Tibial nerve (tissue), 4 donors: ENCODE measurements at regions not wholly inside any gene's neighbourhood (a gene's known extent, or its start where the extent isn't known, plus 50 kb on each side); places are given as distances from the start of the nearest gene placed in this dataset.

Experiments
- DNase-seq, 2 donors: peaks; one replicate each; pipeline ENCODE4 v3.0.0-alpha.2; 2019; ENCODE audit warnings: low spot score in 2 of 2
- H3K27ac ChIP-seq, 4 donors: fragments of 200-600 bp; sonication (generic) in 3 of 4; one replicate each; pipeline ENCODE4 v1.5.1; 2017 to 2019; ENCODE audit warnings: mild to moderate bottlenecking in 1 of 4
- H3K27me3 ChIP-seq, 2 donors: fragments of 200-600 bp; sonication (generic) in 1 of 2; one replicate each; pipeline versions ENCODE4 v1.5.1 to v1.6.0; 2017 to 2019
- H3K36me3 ChIP-seq, 3 donors: fragments of 200-600 bp; sonication (generic); one replicate each; pipeline ENCODE4 v1.5.1; 2018 to 2019
- H3K4me1 ChIP-seq, 4 donors: fragments of 200-600 bp; sonication (generic) in 3 of 4; one replicate each; pipeline ENCODE4 v1.5.1; 2017 to 2019
- H3K4me3 ChIP-seq, 4 donors: fragments of 200-600 bp; sonication (generic) in 3 of 4; one replicate each; pipeline ENCODE4 v1.5.1; 2017 to 2019; ENCODE audit warnings: mild to moderate bottlenecking in 1 of 4, moderate library complexity in 1 of 4
- H3K9me3 ChIP-seq, 4 donors: fragments of 200-600 bp; sonication (generic) in 3 of 4; one replicate each; pipeline ENCODE4 v1.5.1; 2017 to 2019
- EP300 ChIP-seq, 2 donors: sonication (generic); formaldehyde crosslinking; IDR thresholded peaks; one replicate each; pipeline ENCODE4 v1.6.1; 2017; ENCODE audit warnings: antibody characterized with exemption in 2 of 2, mild to moderate bottlenecking in 1 of 2
- POLR2A ChIP-seq, 2 donors: fragments of 450-650 bp; IDR thresholded peaks; one replicate each; pipeline ENCODE4 v1.6.1; 2017; ENCODE audit warnings: antibody characterized with exemption in 2 of 2, mild to moderate bottlenecking in 2 of 2, moderate library complexity in 2 of 2
- WGBS, 2 donors: methylation state at CpG; one replicate each; pipeline ENCODE4 v1.1.5; 2018; 5-methylcytosine and 5-hydroxymethylcytosine counted together
- TF ChIP-seq, protein P1 (sequence below), 5 experiments: fragments of 200-600 bp in 3 of 5; fragments of 450-650 bp in 2 of 5; sonication (generic) in 3 of 5; IDR thresholded peaks; one replicate each; pipeline ENCODE4 v1.5.1; 2016 to 2019; ENCODE audit warnings: antibody characterized with exemption in 5 of 5, mild to moderate bottlenecking in 3 of 5, moderate library complexity in 2 of 5

GRCh38 chr12:86521870-86522269, 265.7 kb upstream of the MGAT4C start:
- 75 to 82% methylated on average over 1 of the region's 1 CpG for WGBS, 2 donors
- no peaks in the 10 kb centered on the region for H3K27me3 ChIP-seq
- TF ChIP-seq, protein P1, sequence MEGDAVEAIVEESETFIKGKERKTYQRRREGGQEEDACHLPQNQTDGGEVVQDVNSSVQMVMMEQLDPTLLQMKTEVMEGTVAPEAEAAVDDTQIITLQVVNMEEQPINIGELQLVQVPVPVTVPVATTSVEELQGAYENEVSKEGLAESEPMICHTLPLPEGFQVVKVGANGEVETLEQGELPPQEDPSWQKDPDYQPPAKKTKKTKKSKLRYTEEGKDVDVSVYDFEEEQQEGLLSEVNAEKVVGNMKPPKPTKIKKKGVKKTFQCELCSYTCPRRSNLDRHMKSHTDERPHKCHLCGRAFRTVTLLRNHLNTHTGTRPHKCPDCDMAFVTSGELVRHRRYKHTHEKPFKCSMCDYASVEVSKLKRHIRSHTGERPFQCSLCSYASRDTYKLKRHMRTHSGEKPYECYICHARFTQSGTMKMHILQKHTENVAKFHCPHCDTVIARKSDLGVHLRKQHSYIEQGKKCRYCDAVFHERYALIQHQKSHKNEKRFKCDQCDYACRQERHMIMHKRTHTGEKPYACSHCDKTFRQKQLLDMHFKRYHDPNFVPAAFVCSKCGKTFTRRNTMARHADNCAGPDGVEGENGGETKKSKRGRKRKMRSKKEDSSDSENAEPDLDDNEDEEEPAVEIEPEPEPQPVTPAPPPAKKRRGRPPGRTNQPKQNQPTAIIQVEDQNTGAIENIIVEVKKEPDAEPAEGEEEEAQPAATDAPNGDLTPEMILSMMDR (IDR thresholded peaks at IDR 0.05) = no peak
- TF ChIP-seq EP300 (IDR thresholded peaks at IDR 0.05) = no peak
- no peak for TF ChIP-seq POLR2A (IDR thresholded peaks at IDR 0.05)
- no peaks in the 10 kb centered on the region for H3K36me3 ChIP-seq
- peaks cover 0 to 26% (median 4%) of the 10 kb centered on the region in 4 donors for H3K9me3 ChIP-seq
- H3K4me3 ChIP-seq = no peak overlapping the region
- no peaks in the 10 kb centered on the region for H3K4me1 ChIP-seq
- DNase-seq = no peak
- H3K27ac ChIP-seq = no peak overlapping the region

DNA sequence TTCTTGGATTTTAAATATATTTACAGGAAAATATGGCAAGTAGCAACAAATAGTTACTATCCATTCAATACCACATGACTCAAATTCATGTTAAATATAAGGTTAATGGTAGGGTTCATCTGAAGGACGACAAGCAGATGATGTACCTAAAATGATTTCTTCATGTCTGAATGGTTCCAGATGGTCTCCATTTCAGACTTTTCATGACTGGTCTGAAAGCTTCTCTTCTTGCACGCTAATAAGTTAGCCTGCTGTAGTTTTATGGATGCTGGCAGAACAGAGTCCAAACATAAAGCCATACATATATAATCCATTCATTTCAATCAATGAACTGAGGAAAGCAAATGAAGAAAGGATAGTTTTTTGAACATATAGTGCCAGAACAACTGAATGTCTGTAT, 257.0 kb upstream of the MGAT4C start:
- TF ChIP-seq EP300 (IDR thresholded peaks at IDR 0.05) (no peak), POLR2A (IDR thresholded peaks at IDR 0.05) (no peak)
- TF ChIP-seq, protein P1 (IDR thresholded peaks at IDR 0.05) = no peak
- Histone ChIP-seq H3K27me3 (no peaks in the 10 kb centered on the region), H3K9me3 (no peaks in the 10 kb centered on the region), H3K27ac (peak overlapping the region in 1 of 4 donors; percentile 56), H3K4me1 (peaks cover 0 to 5% (median 0%) of the 10 kb centered on the region in 4 donors), H3K4me3 (peak overlapping the region in 1 of 4 donors; percentile 4), H3K36me3 (no peaks in the 10 kb centered on the region)
- 51 to 54% methylated on average over 2 of the region's 2 CpGs for WGBS, 2 donors
- no peak for DNase-seq

DNA sequence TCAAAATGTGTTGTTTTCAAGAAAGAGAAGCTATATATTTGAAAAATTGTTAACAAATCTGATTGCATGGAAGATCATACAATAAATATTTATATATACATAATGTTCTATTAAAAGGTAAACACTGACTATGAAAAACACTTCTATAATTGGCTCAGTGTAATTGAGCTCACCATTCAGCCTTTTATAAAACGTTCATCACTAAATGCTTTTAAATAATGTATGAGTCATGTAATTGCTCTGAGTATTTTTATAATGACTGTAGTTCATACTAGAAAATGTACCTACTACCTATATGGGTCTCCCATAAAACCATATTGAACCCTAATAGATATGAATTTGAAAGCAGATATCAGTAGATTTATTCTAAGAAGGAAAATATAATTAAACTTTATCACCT, 240.4 kb upstream of the MGAT4C start:
- no peak for TF ChIP-seq EP300 (IDR thresholded peaks at IDR 0.05)
- TF ChIP-seq, protein P1 (IDR thresholded peaks at IDR 0.05) = no peak
- TF ChIP-seq POLR2A (IDR thresholded peaks at IDR 0.05) = no peak
- Histone ChIP-seq H3K27ac (no peak overlapping the region), H3K4me1 (no peaks in the 10 kb centered on the region), H3K4me3 (no peak overlapping the region), H3K9me3 (peaks cover 0 to 5% (median 0%) of the 10 kb centered on the region in 4 donors), H3K27me3 (no peaks in the 10 kb centered on the region), H3K36me3 (no peaks in the 10 kb centered on the region)
- DNase-seq = no peak
- WGBS, 2 donors = 21 to 27% methylated on average over 1 of the region's 1 CpG

DNA sequence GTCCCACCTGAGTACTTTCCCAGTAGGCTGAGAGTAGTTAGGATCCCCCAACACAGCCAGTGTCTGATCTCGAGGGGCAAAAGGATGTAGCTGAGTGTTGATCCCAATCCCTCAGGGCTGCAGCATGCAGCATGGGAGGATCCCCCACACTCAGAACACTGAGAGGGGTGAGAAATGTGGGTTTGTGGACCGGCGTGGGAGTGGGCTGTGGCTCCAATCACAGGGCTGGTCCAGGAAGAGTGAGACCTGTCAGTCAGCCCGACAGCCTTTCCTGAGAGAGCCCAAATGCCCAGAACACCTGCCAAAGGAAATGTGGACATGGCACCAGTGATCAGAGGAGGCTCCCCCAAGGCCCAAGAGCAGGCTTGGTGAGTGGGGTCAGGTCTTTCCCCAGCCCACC, 228.3 kb upstream of the MGAT4C start:
- H3K36me3 ChIP-seq = no peaks in the 10 kb centered on the region
- WGBS, 2 donors = 89 to 94% methylated on average over 4 of the region's 4 CpGs
- TF ChIP-seq, protein P1 (IDR thresholded peaks at IDR 0.05) = no peak
- no peak for TF ChIP-seq EP300 (IDR thresholded peaks at IDR 0.05)
- TF ChIP-seq POLR2A (IDR thresholded peaks at IDR 0.05) = no peak
- H3K27me3 ChIP-seq = no peaks in the 10 kb centered on the region
- no peak for DNase-seq
- no peak overlapping the region for H3K4me3 ChIP-seq
- H3K4me1 ChIP-seq = no peaks in the 10 kb centered on the region
- no peak overlapping the region for H3K27ac ChIP-seq
- H3K9me3 ChIP-seq = peaks cover 0 to 6% (median 0%) of the 10 kb centered on the region in 4 donors

DNA sequence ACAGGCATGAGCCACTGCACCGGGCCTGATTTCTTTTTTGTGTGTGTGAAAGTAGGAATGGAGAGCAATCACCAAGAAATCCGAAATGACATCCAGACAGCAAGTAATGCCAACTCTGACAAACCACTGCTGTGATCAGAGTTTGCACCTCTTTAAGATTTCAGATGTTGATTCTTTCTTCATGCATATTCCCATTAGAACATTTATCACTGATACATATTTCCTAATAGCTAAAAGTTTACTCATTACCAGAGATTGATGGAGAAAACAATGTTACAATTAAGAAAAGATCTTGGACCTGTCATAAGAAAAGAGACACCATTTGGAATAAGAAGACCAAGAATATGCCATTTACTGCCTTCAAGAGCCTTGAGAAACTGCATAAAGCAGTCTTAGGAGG, 217.0 kb upstream of the MGAT4C start:
- Histone ChIP-seq H3K4me3 (no peak overlapping the region), H3K27ac (no peak overlapping the region), H3K27me3 (no peaks in the 10 kb centered on the region), H3K9me3 (no peaks in the 10 kb centered on the region), H3K36me3 (no peaks in the 10 kb centered on the region), H3K4me1 (no peaks in the 10 kb centered on the region)
- no peak for DNase-seq
- TF ChIP-seq, protein P1 (IDR thresholded peaks at IDR 0.05) = no peak
- TF ChIP-seq EP300 (IDR thresholded peaks at IDR 0.05) (no peak), POLR2A (IDR thresholded peaks at IDR 0.05) (no peak)
- 86 to 87% methylated on average over 2 of the region's 2 CpGs for WGBS, 2 donors
